HUES48 (cell line): ENCODE measurements at regions not wholly inside any gene's neighbourhood (a gene's known extent, or its start where the extent isn't known, plus 50 kb on each side); places are given as distances from the start of the nearest gene placed in this dataset.
"Not testable (repeated sequence)": the region's sequence is repeated elsewhere in the genome, so short reads cannot be mapped to it uniquely, and the experiment has no call there.

Experiments
- H3K27ac ChIP-seq: one replicate; pipeline ENCODE4 v1.7.0; 2013; ENCODE audit warnings: low read depth, low read length, inconsistent platforms
- H3K27me3 ChIP-seq: 2 replicates; pipeline ENCODE4 v1.6.1; 2013; ENCODE audit warnings: mild to moderate bottlenecking, low read length; ENCODE audit not compliant: control insufficient read depth, insufficient read depth
- H3K36me3 ChIP-seq: 2 replicates; pipeline ENCODE4 v1.6.1; 2013; ENCODE audit warnings: low read length; ENCODE audit not compliant: control insufficient read depth, insufficient read depth
- H3K4me1 ChIP-seq: 2 replicates; pipeline ENCODE4 v1.6.1; 2013; ENCODE audit warnings: mild to moderate bottlenecking, low read length; ENCODE audit not compliant: control insufficient read depth, insufficient read depth
- H3K4me3 ChIP-seq: 2 replicates; pipeline ENCODE4 v1.5.1; 2013; ENCODE audit warnings: mild to moderate bottlenecking, low read depth, low read length
- H3K9ac ChIP-seq: 2 replicates; pipeline ENCODE4 v1.6.1; 2013; ENCODE audit warnings: mild to moderate bottlenecking, low read depth, low read length, moderate library complexity
- H3K9me3 ChIP-seq: 2 replicates; pipeline ENCODE4 v1.6.1; 2013; ENCODE audit warnings: low read length; ENCODE audit not compliant: control insufficient read depth, insufficient read depth

DNA sequence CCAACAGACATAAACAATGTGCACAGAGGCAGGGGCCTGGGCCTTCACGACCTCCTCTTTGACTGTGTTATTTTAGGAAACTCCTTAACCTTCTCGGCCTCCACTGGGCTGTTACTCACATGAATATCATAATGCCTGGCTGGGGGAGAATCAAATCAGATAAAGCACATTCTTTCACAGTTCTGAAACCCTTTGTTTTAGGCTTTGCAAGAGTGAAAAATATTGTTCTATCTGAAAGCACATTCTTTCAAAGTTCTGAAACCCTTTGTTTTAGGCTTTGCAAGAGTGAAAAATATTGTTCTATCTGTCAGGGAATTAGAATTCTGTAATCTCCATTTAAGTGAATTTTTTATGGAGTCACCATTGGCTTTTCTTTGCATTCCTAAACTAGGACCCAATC, 50.7 kb upstream of the SYNDIG1 start:
- no peaks in the 10 kb centered on the region for H3K27me3 ChIP-seq
- H3K4me3 ChIP-seq = no peak overlapping the region

DNA sequence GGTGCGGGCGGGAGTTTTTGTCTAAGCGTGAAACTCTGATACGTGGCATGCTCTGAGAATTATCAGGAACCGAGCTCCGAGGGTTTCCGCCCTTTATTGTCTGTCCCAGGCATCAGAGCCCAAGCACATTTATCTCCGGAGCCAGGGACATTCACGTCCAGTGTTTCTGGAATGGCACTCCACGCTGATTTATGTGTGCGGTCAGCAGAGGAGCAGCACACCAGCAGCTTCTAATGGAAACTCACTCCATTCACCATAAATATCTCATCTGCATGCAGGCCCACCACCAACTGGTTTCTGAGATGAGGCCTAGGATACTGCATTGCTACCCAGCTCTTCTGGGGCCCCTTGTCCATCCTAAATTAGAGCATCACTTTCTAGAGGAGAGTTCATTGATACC, 51.9 kb upstream of the SYNDIG1 start:
- Histone ChIP-seq H3K4me1 (no peaks in the 10 kb centered on the region), H3K36me3 (no peaks in the 10 kb centered on the region), H3K27ac (no peak overlapping the region), H3K9me3 (peaks cover 26% of the 10 kb centered on the region), H3K9ac (no peak overlapping the region), H3K4me3 (no peak overlapping the region), H3K27me3 (no peaks in the 10 kb centered on the region)

More for the DNA sequence above, 50.7 kb upstream of the SYNDIG1 start:
- peaks cover 26% of the 10 kb centered on the region for H3K9me3 ChIP-seq
- peaks cover 4% of the 10 kb centered on the region; the same call in 1 of the 2 replicates for H3K4me1 ChIP-seq
- no peaks in the 10 kb centered on the region for H3K36me3 ChIP-seq
- no peak overlapping the region for H3K9ac ChIP-seq
- H3K27ac ChIP-seq = no peak overlapping the region

DNA sequence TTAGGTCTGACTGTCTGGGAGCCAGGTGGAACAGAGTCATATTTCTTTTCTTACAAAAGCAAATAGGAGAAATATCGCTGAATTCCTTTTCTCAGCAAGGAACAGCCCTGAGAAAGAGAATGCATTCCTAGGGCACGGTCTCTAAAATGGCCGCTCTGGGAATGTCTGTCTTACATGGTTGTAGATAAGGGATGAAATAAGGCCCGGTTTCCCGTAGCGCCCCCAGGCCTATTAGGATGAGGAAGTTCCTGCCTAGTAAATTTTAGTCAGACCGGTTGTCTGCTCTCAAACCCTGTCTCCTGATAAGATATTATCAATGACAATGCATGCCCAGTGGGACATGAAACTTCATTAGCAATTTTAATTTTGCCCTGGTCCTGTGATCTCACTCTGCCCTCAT, 54.0 kb upstream of the SYNDIG1 start:
- not testable (repeated sequence) for H3K4me1 ChIP-seq, H3K27me3 ChIP-seq
- peaks cover 26% of the 10 kb centered on the region for H3K9me3 ChIP-seq

DNA sequence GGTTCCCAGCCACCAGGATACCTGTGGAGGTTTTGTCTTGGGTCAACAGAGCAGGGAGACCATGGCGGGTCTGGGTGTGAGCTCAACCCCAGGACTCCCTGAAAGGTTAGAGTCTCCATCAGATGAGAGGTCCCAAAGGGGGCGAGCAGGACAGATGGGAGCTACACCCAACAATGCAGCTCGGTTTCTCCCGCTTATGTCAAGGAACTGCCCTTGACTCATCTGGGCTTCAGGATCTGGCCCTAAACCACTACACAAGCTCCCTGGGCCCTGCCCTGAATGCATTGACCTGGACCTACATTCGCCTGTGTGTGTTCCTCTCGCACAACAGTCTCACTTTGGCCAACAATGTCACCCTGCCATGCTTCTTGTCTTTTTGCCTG, 57.6 kb upstream of the SYNDIG1 start:
- H3K36me3 ChIP-seq = no peaks in the 10 kb centered on the region
- peaks cover 24% of the 10 kb centered on the region for H3K9me3 ChIP-seq
- H3K9ac ChIP-seq = no peak overlapping the region
- H3K27ac ChIP-seq = no peak overlapping the region
- no peak overlapping the region for H3K4me3 ChIP-seq
- no peaks in the 10 kb centered on the region for H3K4me1 ChIP-seq
- no peaks in the 10 kb centered on the region for H3K27me3 ChIP-seq

More for the DNA sequence above, 54.0 kb upstream of the SYNDIG1 start:
- H3K9ac ChIP-seq, H3K27ac ChIP-seq, H3K36me3 ChIP-seq, H3K4me3 ChIP-seq: not testable (repeated sequence)

DNA sequence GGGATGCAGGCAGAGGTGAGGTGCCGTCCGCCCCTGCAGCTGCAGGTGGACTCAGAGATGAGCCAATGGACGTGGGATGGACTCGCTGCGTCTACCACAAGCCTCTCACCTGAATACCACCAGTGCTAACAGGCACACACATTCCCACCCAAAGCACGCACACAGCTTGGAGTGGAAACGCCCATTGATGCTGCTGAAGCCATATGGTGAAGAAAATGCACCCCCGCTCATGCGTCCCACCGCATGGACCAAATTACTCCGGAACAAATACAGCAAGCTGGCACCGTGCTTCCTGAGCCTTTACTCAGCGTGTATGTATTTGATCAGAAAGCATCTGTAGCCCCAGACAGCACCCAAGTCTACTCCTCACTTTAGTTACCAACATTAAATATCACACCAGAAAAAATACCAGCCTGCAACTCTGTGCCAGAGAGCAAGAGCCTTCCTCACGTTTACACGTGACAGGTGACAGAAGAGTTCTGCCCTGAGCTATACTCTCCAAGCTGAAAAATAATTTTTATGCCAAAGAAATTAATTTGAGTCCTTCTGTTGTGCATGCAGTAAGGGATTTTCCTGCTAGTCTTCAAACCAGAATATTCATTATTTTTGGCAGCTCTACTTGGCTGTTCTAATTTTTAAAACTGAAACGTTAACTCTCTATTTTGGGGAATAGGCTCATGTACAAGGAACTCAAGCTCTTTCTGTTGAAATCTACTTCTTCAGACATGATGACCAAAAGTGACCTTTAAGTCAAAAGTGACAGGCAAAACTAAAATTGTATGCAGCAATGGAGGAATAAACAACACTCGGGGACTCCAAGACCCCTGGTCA, 58.2 kb upstream of the SYNDIG1 start:
- Histone ChIP-seq H3K27me3 (no peaks in the 10 kb centered on the region), H3K4me3 (no peak overlapping the region), H3K36me3 (no peaks in the 10 kb centered on the region), H3K27ac (no peak overlapping the region), H3K9ac (no peak overlapping the region), H3K9me3 (peaks cover 18% of the 10 kb centered on the region), H3K4me1 (no peaks in the 10 kb centered on the region)

DNA sequence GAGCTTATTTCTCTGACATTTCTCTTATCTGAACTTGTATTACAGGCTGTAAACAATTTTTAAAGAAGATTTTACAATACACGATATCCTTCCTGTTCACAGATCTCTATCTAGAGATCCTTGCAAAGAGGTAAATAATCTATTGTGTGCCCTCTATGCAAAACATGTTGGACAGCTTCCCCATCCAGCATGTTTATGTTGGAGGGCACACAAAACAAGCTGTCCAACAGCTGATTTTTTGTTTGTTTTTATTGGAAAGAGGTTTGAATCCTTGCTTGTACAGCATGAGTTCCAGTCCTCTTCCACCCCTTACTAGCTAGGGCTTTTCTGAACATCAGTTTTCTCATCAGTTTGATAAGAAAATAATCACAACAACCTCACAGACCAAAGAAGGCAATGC, 62.3 kb upstream of the SYNDIG1 start:
- no peaks in the 10 kb centered on the region for H3K36me3 ChIP-seq
- no peak overlapping the region for H3K9ac ChIP-seq
- no peak overlapping the region for H3K4me3 ChIP-seq
- H3K27ac ChIP-seq = no peak overlapping the region
- H3K4me1 ChIP-seq = no peaks in the 10 kb centered on the region
- no peaks in the 10 kb centered on the region for H3K27me3 ChIP-seq
- no peaks in the 10 kb centered on the region for H3K9me3 ChIP-seq

DNA sequence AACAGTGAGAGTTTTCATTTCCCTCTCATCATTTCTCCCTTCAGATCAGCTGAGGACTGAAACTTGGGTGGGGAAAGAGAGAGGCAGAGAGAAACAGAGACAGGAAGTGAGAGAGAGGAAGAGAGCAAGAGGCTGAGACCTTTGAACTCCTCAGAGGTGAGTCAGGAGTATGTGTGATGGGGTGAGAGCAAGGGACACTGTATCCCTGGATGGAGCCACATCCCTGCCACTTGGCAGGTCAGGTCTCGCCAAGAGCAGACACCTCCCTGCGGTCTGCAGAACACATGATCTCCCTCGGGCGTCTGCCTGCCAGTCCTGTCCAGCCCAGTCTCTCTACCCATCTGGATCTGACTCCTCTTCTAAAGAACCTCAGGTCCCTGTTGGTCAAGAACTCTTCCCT, 62.7 kb upstream of the SYNDIG1 start:
- Histone ChIP-seq H3K27ac (no peak overlapping the region), H3K4me3 (no peak overlapping the region), H3K9ac (no peak overlapping the region), H3K36me3 (no peaks in the 10 kb centered on the region), H3K27me3 (no peaks in the 10 kb centered on the region), H3K4me1 (no peaks in the 10 kb centered on the region), H3K9me3 (no peaks in the 10 kb centered on the region)

DNA sequence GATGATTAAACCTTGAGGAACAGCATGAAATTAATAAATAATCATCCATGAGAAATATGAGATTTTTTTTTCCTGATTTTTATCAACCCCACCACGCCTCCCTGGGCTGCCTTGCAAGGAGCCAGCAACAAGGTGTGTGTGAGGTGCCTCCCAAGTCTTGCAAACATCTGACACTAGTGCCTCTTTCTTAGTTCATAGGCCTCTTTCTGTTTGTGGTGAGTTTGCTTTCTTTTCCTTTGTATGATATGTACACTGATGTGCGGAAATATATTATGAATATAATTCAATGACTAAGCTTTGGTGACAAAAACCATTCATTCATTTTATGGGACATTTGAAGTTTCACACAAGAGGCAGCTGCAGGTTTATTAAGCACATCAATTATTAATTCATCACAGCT, 63.2 kb upstream of the SYNDIG1 start:
- Histone ChIP-seq H3K4me1 (no peaks in the 10 kb centered on the region), H3K4me3 (no peak overlapping the region), H3K27me3 (no peaks in the 10 kb centered on the region), H3K9me3 (no peaks in the 10 kb centered on the region), H3K27ac (no peak overlapping the region), H3K36me3 (no peaks in the 10 kb centered on the region), H3K9ac (no peak overlapping the region)

DNA sequence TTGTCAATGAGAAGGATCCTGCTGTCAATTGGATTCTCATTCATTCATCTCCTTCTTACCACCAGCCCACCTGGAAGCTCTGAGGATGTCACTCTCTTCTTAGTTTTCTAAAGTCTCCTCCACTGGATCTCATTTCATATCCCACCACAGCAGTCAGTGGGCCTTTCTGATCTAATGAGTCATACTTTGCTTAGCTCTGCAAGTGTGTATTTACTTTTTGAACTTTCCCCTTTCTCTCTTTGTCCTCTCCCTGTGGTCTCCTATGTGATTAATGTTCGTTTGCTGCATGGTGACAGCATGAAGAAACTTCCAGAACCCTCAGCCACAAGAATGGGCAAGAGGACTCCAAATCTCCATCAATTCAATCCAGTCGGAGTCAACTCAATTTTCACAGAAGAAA, 63.6 kb upstream of the SYNDIG1 start:
- no peak overlapping the region for H3K27ac ChIP-seq

DNA sequence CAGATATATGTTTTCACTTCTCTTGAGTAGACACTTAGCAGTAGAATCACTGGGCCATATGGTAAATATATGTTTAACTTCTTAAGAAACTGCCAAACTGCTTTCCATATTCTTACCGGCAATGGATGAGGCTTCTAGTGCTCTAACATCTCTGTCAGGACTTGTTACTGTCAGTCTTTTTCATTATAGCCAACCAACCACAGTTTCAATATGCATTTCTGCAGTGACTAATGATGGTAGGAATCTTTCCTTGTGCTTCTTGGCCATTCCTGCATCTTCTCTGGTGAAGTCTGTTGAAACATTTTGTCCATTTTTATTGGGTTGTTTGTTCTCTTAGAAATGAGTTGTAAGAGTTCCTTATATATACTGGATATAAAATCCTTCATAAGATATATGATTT, 66.0 kb upstream of the SYNDIG1 start:
- H3K36me3 ChIP-seq = no peaks in the 10 kb centered on the region
- no peak overlapping the region for H3K9ac ChIP-seq
- H3K4me1 ChIP-seq = no peaks in the 10 kb centered on the region
- no peak overlapping the region for H3K27ac ChIP-seq
- H3K9me3 ChIP-seq = no peaks in the 10 kb centered on the region
- H3K4me3 ChIP-seq = no peak overlapping the region
- H3K27me3 ChIP-seq = no peaks in the 10 kb centered on the region

More for the DNA sequence above, 63.6 kb upstream of the SYNDIG1 start:
- no peak overlapping the region for H3K4me3 ChIP-seq
- H3K4me1 ChIP-seq = no peaks in the 10 kb centered on the region
- no peaks in the 10 kb centered on the region for H3K36me3 ChIP-seq
- H3K9ac ChIP-seq = no peak overlapping the region
- H3K9me3 ChIP-seq = no peaks in the 10 kb centered on the region
- no peaks in the 10 kb centered on the region for H3K27me3 ChIP-seq

DNA sequence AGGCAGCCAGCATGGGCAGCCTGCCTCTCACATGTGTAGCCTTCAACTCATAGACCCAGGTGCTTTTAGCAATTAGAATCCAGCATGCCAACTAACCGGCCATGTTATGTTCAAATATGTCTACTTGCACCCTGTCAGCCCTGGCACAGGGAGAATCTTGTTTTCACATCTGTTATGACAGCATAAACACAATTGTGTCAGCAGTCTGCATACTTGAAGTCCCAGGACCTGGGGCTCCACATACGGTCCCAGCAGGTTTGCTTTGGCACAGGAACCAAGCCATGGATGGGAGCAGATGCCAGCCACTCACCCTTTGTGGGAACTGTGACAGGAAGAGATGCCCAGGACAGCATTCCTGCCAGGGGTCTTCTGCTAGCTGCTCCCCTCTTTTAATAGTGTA, 67.2 kb upstream of the SYNDIG1 start:
- H3K4me3 ChIP-seq = no peak overlapping the region
- no peaks in the 10 kb centered on the region for H3K9me3 ChIP-seq
- H3K4me1 ChIP-seq = no peaks in the 10 kb centered on the region
- H3K36me3 ChIP-seq = no peaks in the 10 kb centered on the region
- H3K27ac ChIP-seq = no peak overlapping the region
- no peak overlapping the region for H3K9ac ChIP-seq
- H3K27me3 ChIP-seq = no peaks in the 10 kb centered on the region
